GM18511 (cell line): ENCODE measurements at regions not wholly inside any gene's neighbourhood (a gene's known extent, or its start where the extent isn't known, plus 50 kb on each side); places are given as distances from the start of the nearest gene placed in this dataset.
"Not testable (repeated sequence)": the region's sequence is repeated elsewhere in the genome, so short reads cannot be mapped to it uniquely, and the experiment has no call there.

Source experiments
- ATAC-seq: cut with Tn5 transposase; IDR thresholded peaks from one replicate; pipeline ENCODE4 v1.9.1; 2021; ENCODE audit warnings: mild to moderate bottlenecking, moderate library complexity; ENCODE audit not compliant: unreplicated experiment

GRCh38 chr9:81371824-81372223, 317.5 kb downstream of the TLE1 start:
- ATAC-seq, result no peak

GRCh38 chr9:81370650-81371049, 318.7 kb downstream of the TLE1 start:
- ATAC-seq, result no peak

GRCh38 chr9:81370096-81370495, 319.3 kb downstream of the TLE1 start:
- ATAC-seq, result no peak

GRCh38 chr9:81369121-81369520, 320.2 kb downstream of the TLE1 start:
- ATAC-seq, result no peak

GRCh38 chr9:81363916-81364480, 325.3 kb downstream of the TLE1 start:
- no peak for ATAC-seq

- ATAC-seq, result no peak
These were observed 328.1 kb downstream of the TLE1 start for GRCh38 chr9:81361296-81361695.

GRCh38 chr9:81351166-81351565, 338.2 kb downstream of the TLE1 start:
- no peak for ATAC-seq

- no peak for ATAC-seq
These were observed 345.0 kb downstream of the TLE1 start for GRCh38 chr9:81344366-81344765.

GRCh38 chr9:81335879-81336421, 353.4 kb downstream of the TLE1 start:
- ATAC-seq, result no peak

GRCh38 chr9:81321551-81321950, 367.8 kb downstream of the TLE1 start:
- ATAC-seq, result no peak

- ATAC-seq, result no peak
These were observed 368.4 kb downstream of the TLE1 start for GRCh38 chr9:81320909-81321482.

- no peak for ATAC-seq
These were observed 370.8 kb downstream of the TLE1 start for GRCh38 chr9:81318571-81318970.

GRCh38 chr9:81317939-81318338, 371.4 kb downstream of the TLE1 start:
- ATAC-seq, result no peak

GRCh38 chr9:81317223-81317622, 372.1 kb downstream of the TLE1 start:
- no peak for ATAC-seq

GRCh38 chr9:81314490-81314889, 374.9 kb downstream of the TLE1 start:
- ATAC-seq, result no peak

GRCh38 chr9:81313877-81314276, 375.5 kb downstream of the TLE1 start:
- ATAC-seq, result no peak

- ATAC-seq, result no peak
These were observed 377.0 kb downstream of the TLE1 start for GRCh38 chr9:81312346-81312745.

- ATAC-seq, result no peak
These were observed 380.9 kb downstream of the TLE1 start for GRCh38 chr9:81308404-81308803.

- ATAC-seq, result not testable (repeated sequence)
These were observed 381.6 kb downstream of the TLE1 start for GRCh38 chr9:81307791-81308190.

- no peak for ATAC-seq
These were observed 383.7 kb downstream of the TLE1 start for GRCh38 chr9:81305561-81306182.

GRCh38 chr9:81303658-81304057, 385.7 kb downstream of the TLE1 start:
- ATAC-seq, result no peak

- ATAC-seq, result no peak
These were observed 395.7 kb downstream of the TLE1 start for GRCh38 chr9:81293651-81294050.
